ELR (cell line): ENCODE measurements at regions not wholly inside any gene's neighbourhood (a gene's known extent, or its start where the extent isn't known, plus 50 kb on each side); places are given as distances from the start of the nearest gene placed in this dataset.

Experiments
- DNase-seq: peaks from one replicate; pipeline ENCODE4 v3.0.0-alpha.2; 2015; ENCODE audit warnings: low read depth

DNA sequence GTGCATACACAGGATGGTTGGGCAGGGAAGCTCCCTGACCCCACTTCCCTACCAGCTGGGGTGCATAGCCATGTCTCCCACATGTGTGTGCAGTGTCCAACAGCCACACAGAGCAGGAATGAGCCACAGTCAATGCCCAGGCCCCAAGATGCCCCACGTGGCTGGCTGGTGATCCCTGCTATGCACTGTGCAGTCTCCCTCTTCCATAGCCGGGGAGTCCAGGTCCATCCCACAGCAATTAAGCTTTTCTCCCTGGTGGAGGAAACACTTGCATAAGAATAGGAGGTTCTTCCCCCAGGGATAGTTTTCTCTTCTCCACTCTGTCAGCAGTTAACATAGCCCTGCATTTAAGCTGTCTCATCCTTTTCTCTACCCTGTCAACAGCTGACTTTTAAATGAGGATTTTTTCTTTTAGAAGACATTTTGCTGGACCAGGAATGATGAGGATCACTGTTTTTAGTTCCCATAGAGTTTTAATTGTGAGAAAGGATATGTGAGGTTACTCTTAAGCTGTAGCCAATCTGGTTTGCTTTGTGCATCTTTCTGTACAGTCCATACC lies 396.5 kb upstream of the VWC2 start:
- DNase-seq: no peak

DNA sequence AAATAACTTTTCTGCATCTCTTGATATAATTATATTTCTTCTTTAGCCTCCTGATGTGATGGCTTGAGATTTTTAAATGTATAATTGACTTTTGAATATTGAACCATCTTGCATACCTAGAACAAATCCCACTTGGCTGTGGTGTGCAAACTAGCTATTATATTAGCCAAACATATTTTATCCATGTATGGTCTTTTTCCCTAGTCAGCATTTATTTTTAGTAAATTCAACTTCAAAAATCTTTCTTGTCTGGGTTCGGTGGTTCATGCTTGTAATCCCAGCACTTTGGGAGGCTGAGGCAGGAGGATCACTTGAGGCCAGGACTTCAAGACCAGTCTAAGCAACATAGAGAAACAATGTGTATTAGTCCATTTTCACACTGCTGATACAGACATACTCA lies 386.6 kb upstream of the VWC2 start:
- no peak for DNase-seq

DNA sequence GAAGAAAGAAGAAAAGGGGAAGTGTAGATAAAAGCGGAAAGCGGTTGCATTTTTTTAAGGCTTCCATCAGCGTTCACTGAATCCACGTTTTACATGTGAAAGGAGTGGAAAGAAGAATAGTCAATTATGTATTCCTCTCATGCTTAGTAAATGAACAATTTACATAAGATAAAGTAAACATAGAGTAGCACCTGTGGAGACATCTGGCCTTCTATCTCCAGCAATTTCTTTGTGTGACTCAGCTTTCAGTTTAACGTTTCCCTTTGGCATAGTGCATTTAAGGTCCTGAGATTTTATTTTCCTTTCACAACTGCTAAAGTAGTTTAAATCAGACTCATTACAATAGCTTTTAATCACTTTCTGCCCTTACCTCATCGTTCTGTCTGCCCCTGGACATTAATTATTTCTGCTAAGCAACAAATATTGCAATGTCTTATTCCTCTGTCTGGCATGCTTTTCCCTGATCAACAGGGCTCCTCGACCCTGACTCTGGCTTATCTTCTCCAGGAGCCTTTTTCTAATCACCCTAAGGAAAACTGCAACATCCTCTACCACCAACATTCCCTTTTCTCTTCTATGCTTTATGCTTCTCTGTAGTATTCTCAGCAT lies 383.5 kb upstream of the VWC2 start:
- DNase-seq: no peak

DNA sequence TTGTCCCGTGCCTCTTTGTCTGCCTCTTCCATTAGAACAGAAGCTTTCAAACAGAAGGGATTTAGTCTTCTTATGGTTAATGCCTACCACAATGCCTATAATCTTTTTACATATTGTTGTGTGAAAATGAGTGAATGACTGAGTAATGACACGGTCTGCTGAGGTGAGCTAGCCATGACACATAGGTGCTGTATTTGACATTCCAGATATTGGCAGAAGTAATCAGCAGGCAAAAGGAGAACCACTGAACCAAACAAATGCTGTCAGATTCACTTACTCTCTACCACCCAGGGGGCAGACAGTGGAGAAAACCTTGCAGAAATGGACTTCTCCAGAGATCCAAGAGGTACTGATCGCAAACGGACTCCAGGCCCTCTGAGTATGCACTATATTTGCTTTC lies 377.2 kb upstream of the VWC2 start:
- DNase-seq: no peak

DNA sequence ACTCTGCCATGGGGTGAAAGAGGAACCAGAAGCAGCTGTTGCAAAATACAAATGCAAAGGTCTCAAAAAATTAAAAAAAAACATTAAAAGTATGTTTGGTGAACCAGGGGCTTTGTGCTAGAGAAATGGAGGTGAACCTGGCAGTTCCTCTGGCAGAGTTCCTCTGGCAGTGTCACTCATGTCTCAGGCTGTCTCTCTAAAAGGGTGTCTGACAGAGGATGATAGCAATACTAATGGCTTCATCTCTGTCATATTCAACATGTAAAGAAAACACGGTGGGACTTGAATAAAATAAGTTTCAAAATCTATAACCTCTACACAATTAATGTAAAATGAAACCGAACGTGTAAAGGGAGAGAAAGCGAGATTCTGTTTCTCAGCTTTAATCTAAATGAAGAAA lies 375.7 kb upstream of the VWC2 start:
- no peak for DNase-seq

DNA sequence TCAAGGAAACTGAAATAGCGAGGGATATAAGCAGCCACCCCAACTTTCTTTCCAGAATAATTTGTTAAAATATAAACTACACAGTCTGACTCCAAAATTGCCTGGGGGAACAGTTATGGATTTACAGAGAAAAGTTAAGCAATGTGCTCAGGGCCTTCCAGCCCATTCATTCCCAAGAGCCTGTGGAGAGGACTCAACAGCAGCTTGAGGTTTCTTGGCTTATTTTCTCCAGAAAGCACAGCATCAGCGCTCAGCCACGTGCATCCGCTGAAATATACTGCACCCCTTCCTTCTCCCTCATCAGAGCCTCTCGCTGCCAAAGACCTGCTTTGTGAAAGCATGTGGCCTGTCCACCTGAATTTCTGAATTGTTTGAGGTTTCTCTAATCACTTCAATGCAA lies 375.2 kb upstream of the VWC2 start:
- no peak for DNase-seq

DNA sequence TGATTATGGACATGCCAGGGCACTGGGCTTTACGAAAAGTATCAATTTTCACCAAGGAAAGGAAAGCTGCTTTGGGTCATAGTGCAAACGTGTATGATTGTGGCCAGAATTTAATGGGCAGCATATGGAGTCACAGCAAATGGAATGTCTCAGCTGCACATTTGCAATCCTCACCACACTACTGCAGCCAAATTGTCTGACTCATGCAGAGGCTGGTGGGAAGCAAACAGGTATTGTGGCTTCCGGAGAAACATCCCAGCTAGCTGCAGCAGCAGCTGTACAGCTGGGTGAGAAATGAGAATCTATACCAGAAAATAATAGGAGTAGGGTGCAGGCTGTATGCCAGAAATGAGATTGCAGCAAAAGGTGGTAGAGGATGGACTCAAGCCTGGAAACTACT lies 374.7 kb upstream of the VWC2 start:
- DNase-seq: no peak

DNA sequence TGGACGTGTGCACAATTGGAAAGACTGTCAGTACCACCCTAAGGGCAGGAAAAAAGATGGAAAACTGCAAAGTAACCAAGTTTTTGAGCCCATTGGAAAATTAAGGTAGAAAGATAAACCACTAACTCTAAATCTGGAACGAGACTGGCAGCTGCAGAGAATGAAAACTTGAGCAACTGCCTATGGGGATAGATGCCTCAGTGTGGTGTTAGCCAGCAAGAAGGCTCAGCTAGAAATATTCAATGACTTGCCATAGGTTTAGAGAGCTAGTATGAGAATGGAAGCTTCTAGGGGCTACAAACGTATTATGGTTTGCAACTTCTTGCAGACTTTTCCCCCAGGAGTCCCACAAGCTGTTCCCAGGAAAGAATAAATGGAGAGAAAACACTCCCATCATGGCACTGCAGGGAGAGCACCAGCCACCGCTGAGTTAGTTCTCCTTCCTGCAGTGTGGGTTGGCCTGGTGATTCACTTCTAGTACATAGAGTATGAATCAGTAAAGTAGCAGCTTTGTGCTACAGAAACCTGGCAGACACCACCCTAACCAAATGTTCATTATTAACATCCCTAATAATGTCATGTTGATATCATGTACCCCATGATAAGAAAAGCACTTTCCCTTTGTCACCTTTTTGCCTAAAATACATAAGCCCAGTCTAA lies 372.4 kb upstream of the VWC2 start:
- no peak for DNase-seq

DNA sequence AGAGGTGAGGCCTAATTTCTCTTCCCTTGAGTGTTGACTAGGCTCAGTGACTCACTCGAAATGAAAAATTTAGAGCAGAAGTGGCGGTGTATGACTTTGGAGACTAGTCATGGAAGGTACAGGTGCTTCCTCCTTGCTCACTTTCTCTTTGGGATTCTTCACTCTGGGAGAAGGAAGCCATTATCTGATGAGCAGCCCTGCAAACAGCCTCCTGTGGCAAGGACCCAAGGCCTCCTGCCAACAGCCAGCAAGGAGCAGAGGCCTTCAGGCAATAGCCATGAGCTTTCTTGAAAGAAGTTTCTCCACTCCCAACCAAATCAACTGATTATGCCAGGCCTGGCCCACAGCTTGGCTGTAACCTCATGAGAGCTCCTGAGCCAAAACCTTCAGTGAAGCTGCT lies 369.6 kb upstream of the VWC2 start:
- DNase-seq: no peak

DNA sequence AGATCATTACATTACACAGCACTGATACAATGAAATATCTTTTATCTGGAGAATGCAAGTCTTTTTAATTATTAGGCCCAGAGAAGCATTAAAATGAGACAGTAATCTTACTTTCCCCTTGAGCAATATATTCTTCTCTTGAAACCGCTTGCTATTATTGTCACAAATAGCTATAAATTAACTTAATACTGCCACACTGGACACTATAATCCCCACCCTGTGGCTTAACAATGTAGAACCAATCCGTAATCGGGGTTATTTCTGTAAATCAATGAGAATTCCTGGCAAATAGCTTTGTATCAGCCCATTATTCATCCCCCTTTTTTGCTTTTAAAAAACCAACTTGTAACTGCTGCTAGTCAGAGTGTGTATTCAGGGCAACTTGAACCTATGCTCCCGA lies 366.2 kb upstream of the VWC2 start:
- no peak for DNase-seq

DNA sequence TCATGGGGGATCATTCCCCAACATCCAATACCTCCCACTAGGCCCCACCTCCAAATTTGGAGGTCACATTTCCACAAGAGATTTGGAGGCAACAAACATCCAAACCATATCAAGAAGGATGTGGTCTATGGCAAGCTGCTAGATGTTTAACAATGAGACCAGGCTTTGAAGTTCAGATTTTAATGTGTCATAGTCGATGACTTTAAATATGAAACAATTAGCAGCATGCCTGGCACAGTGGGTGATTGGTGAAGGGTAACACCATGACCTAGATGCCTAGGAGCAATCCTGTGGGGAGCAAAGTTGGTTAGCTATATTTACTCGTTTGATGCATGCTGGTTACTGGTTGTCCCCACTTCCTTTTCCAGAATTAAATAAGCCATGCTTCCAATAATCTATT lies 356.4 kb upstream of the VWC2 start:
- DNase-seq: no peak

DNA sequence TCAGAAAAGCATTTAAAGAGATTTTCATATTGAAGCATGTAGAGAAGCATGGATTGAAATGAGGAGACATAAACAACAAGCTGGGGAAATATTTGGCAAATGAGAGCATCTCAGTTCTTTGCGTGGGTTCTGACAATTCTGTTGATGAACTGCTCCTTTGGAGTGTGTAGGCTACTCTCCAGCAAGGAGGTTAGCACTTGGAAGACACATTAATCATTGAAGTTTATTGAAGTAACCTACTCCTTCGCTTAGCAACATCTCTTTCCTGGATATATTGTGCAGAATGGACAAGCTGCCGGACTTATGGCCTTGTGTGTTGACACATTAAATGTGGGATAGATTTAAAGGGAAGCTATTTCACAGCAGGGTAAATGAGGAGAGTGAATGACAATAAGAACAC lies 354.5 kb upstream of the VWC2 start:
- DNase-seq: no peak

DNA sequence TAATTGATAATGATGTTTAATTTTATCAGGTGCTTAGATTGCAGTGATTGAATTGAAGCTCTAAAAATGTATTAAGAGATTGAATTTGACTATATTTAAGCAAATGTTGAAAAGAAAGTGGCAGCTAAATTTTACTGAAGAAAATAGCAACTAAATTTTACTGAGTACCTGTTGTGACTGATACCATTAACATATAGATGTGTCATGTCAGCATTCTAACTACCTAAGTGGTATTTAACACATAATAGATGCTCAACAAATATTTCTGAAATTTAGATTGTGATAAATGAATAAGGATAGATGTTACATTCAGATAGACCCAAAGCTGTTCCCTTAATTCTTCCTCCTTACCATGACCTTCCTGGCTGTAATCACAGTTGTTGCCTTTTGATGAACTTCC lies 350.9 kb upstream of the VWC2 start:
- no peak for DNase-seq

DNA sequence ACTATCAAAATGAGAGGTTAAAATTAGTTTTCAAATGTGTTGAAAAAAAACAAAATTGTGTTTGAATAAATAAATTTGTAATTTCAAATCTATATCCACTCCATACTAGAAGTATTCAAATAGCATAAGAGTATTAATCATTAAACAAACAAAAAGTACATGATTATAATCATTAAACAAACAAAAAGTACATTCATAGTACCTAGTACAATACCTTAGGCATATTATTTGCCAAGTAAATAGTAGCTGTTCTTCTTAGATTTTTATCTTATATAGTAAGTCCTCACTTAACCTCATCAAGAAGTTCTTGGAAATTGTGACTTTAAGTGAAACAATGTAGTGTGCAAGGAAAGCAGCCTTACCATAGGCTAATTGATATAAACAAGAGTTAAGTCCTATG lies 349.3 kb upstream of the VWC2 start:
- DNase-seq: no peak

DNA sequence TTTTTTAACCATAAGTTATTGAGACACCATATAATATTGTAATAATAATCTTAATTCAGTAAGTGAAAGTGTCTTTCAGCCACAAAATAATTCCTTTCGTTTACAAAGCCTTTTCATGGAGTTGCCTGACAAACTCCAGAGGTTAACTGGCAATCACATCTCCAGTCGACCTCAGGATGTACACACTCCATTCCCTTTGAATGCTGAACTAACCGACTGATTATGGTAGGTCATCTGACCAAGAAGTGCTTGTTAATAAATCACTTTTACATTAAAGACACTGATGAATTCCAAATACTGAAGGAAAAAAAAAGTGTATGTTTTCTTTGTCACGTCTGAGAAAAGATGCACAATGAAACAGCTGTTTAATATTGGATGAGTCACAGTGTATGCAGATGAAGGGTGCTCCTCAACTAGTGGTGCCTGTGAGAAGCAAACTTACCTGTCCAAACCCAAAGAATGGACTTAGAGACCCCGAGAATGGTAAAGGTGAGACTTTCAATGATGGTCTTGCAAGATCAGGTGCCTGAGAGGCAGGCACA lies 348.1 kb upstream of the VWC2 start:
- DNase-seq: no peak

DNA sequence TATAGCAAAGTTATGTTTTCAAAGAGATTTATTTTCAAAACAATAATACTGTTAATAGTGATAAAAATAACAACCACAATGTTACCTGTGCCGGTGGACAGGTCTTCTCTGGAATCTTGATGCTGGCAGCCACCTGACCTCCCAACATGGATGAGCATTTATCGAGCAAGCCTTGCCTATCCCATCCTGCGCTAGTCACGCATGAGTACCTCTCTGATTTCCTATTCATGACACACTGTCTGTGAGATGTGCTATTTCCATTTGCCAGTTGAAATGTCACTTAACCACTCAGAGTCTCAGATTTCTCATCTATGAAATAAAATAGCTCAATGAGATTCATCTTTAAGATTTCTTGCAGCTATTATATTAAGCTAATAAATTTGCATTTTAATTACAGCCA lies 341.2 kb upstream of the VWC2 start:
- no peak for DNase-seq

DNA sequence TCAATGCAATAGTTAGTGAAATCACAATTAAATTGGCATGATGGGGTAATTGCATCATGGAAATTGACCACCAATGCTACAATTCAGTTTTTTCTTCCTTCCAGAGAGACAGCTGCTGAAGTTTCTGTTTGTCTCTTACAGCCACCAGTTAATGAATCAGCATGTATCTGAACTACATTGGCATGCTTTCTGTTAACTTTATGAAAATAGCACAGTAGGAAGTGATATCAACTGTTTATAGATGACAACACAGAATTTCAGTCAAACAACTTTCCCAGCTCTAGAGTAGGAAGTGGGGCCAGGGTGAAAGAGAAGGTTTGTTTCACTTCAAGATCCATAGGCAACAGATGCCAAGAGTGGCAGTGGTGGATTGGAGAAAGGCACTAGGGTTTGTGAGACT lies 339.6 kb upstream of the VWC2 start:
- no peak for DNase-seq

DNA sequence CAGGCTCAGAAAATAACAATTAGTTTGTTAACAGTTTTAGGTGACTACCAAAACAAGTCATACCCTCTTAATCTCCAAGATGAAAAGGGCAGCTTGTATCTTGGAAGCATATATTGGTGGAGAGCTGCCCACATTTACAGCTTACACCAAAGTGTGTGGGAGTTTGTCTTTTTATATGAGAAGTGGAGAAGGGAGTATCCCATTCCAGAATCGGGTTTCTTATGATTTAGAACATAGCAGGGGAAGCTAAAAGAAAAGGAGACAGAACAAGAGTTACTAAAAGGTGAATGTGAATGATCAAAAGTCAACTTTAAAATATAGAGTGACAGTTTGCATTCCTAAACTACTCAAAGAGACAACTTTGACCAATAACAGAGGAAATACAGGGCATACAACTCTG lies 338.6 kb upstream of the VWC2 start:
- no peak for DNase-seq

DNA sequence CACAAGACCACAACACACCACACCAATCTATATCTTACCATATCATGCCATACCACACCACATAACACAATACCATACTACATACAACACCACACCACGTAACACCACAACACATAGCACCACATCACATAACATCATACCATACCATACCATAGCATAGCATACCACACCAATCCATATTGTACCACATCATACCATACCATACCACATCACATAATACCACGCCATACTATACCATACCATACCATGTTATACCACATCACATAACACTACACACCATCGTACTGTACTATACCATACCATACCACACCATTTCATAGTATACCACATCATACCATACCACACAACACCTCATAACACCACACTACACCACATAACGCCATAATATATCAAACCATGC lies 335.2 kb upstream of the VWC2 start:
- no peak for DNase-seq

DNA sequence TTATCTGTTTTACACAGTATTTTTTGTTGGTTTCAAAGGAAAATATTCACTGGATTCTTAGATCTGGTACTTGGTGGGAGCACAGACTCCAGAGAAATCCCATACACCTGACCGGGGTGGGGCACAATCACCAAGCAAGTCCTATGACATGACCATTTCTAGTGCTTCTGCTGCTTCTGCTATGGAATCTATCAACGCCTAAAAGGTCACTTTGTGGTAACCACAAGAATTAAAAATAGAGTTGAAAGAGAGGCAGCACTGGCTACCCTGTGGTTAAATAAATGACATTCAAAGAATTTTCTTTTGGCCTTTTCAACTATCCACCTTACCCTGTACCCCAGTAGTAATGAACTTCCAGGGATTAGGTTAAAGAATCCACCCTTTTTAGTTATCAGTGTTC lies 329.9 kb upstream of the VWC2 start:
- no peak for DNase-seq

DNA sequence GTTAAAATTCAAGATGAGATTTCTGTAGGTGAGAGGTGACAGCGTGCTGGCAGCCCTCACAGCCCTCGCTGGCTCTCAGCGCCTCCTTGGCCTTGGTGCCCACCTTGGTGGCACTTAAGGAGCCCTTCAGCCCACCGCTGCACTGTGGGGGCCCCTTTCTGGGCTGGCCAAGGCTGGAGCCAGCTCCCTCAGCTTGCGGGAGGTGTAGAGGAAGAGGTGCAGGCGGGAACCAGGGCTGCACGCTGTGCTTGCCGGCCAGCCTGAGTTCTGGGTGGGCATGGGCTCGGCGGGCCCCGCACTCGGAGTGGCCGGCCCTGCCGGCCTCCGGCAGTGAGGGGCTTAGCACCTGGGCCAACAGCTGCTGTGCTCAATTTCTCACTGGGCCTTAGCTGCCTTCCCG lies 320.0 kb upstream of the VWC2 start:
- no peak for DNase-seq

DNA sequence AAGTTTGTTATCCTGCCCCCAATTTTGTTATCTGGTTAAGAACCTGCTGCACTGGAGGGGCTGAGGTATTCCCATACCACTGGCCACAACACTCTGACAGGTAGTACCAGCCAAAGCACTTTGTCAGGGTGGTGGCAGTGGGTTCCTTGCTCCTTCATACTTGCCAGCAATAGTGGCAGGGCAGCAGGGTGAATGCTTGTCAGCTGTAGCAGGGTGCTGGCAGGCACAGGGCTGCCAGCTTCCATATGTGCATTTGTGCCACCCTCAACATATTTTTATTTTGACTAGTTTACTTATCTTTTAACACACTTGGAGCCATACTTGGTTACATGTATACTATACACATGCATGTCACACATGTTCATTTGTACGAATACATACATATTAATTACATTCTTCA lies 294.0 kb upstream of the VWC2 start:
- DNase-seq: no peak

DNA sequence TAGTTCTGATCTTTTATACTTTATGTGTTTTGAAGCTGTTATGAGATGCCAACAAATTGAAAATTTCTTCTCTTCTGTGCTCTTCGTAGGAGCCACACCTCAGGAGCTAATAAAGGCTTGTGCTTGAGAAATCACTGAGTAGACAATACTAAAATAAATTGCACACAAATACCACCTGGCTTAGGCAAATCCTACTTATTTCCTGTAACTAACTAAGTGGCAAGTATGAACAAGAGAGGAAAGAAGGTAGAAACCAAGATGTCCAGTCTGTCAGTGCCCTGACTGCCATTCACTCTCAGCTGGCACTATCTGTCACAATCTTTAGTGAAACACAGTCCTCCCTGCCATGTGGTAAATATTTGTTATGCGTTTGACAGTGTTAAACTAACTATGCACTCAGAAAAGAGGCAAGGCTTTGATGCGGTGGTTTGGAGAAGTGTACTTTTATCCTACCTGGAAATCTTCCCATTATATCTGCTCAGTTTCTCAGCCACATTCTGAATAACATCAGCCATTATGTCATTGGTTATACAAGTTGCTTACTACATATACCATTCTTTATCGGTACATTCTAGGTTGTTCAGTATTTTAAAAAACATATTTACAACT lies 293.4 kb upstream of the VWC2 start:
- DNase-seq: no peak

DNA sequence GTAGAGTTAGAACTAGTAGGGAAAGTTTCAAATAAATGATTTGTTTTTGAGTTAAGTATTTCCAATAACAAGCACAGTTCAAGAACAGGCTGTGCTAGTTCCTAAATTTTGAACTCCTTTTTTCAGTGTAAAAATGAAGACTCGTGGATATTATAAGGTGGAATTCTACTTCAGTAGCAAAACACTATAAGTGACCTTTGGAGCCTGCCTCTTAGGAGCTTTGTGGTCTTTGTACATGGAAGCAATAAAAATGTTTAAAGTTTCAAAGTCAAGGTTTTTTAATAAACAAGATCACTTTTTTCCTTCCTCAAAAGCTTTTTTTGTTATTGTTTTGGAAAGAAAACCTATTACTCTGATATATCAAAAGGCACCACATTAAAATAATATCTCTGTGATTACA lies 292.4 kb upstream of the VWC2 start:
- no peak for DNase-seq
